CD4-positive, alpha-beta T cell treated with Interleukin-10 for 1 hour (primary cell): ENCODE measurements at regions not wholly inside any gene's neighbourhood (a gene's known extent, or its start where the extent isn't known, plus 50 kb on each side); places are given as distances from the start of the nearest gene placed in this dataset.

Source experiments
- DNase-seq: peaks from one replicate; pipeline ENCODE4 v3.0.0-alpha.2; 2020

- DNase-seq = no peak
Observed at GRCh38 chr2:53442783-53443182, 324.8 kb upstream of the CHAC2 start.

GRCh38 chr2:53442093-53442492 is 325.5 kb upstream of the CHAC2 start:
- DNase-seq = no peak

DNA sequence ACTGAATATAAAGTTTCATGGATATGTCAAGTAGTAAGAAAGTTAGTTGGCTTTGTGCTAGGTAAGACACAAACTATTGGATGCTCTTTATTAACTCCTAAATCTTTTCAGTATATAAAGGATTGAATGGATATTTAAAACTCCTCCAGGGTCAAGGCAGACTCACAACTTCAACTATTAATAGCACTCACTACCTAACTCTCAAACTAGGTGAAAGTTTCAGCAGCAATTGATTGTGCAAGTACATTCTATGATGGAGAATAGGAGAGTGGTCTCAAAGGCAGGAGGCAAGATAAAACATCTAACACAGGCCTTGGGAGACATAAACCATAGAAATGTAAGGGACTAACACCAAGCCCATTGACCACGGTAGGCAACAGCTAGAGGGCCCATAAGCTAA is 328.9 kb upstream of the CHAC2 start:
- no peak for DNase-seq

GRCh38 chr2:53438100-53438499 is 329.5 kb upstream of the CHAC2 start:
- DNase-seq = no peak

- no peak for DNase-seq
Observed at GRCh38 chr2:53437371-53437770, 330.2 kb upstream of the CHAC2 start.

- DNase-seq = no peak
Observed at GRCh38 chr2:53436882-53437281, 330.7 kb upstream of the CHAC2 start.

DNA sequence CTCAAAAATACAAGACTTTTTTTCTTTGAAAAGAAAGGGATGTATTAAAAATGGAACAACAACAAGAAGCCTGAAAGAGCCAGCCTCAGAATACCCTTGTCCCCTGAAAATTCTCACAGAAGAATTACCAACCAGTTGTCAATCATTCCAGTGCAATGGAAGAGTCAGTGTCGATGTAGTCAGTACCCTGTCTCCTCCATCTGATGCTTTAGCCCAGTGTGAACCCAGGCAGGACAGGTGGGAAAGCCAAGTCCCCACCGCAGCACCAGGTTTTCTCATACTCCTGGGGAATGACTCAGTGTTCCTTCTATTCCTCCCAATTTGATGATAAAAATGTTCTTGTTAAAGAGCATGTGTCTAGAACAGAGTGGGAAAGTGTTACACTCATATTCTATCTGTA is 332.0 kb upstream of the CHAC2 start:
- no peak for DNase-seq

DNA sequence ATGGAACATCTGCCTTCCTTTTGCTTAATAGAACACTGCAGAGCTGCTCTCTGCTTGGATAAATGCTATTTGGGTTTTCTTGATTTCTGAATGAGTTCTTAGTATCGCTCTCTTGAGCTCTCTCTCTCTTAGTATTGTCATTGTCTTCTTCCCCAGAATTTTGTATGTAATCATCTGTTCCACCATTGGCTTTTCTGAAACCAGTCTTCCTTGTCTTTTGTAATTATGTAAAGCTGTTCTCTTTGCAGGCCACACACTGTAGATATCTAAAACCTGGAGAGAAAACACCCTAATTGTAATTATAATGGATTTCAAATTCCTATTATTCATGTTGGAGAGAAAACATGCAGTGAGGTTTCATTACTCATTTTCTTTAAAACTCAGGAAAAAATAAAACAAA is 333.1 kb upstream of the CHAC2 start:
- DNase-seq = no peak

- DNase-seq = no peak
Observed at GRCh38 chr2:53432936-53433335, 334.7 kb upstream of the CHAC2 start.

DNA sequence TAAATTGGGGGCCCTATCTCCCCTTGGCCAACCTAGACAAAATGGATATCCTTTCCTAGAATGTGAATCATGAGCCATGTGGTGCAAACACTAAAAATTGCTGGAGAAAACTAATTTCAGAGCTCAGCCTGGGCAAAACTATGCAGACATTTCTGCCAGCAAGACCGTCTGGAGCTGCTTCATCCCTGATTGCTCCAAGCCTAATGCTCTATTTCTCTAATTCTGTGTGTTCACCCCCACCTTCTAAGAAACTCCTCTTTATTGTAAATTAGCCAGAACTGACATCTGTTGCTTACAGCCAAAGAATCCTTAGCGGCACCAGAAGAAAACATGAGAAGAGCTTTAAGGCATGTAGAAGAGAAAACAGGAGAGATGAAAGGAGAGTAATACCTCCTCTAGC is 337.7 kb upstream of the CHAC2 start:
- DNase-seq = no peak

DNA sequence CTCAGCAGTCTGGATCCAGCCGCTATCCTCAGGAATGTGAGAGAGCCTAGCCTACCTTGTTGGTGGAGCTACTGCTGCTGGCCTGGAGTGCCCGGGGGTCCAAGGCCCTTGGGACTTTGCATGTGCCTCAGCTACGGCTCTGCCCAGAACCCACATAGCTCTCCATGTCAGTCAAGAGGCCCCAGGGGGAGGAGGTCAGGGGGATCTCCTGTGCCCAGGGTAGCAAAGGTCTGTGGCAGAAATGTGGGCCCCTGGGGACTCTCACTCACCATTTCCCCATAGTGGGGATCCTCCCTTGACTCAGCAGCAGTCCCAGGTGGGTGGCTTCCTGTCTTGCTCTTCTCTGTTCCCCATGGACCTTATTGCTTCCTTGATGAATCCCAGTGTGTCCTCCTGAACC is 342.7 kb upstream of the CHAC2 start:
- DNase-seq = no peak

DNA sequence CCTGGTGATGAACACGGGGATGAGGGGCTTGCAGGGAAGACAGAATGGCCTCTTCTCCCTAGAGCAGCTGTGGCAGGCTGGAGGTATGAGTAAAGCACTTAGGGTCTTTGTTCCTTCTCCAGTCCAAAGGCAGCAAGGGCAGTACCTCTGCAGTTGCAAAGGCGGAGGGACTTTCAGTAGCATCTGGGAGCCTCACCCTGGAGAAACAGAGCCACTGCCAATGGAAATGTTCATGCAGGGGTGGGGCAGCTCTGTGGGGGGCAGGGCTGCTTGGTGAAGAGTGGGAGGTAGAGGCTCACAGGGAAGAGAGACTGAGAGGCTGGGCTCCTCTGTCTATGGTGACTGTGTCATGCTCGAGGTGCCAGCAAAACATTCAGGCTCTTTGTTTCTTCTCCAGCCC is 344.1 kb upstream of the CHAC2 start:
- no peak for DNase-seq

DNA sequence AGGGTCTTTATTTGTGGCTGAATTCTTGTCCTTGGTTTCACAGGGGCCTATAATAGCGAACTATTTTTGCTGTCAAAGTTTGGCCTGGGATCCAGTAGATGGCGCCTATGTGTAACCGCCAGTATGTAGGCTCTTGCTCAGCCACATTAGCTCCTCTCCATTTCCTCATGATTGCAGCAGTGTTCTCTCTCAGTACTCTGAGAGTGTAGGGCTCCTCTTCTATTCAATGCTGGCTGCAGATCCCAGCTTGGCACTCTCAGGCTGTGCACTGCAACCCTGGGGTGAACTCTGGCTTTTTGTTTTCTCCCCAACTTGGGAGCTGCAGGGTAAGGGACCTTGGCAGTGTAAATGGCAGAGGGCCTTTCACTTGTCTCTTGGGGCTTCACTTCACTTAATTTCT is 344.6 kb upstream of the CHAC2 start:
- DNase-seq = no peak

- DNase-seq = no peak
Observed at GRCh38 chr2:53417385-53417784, 350.2 kb upstream of the CHAC2 start.

DNA sequence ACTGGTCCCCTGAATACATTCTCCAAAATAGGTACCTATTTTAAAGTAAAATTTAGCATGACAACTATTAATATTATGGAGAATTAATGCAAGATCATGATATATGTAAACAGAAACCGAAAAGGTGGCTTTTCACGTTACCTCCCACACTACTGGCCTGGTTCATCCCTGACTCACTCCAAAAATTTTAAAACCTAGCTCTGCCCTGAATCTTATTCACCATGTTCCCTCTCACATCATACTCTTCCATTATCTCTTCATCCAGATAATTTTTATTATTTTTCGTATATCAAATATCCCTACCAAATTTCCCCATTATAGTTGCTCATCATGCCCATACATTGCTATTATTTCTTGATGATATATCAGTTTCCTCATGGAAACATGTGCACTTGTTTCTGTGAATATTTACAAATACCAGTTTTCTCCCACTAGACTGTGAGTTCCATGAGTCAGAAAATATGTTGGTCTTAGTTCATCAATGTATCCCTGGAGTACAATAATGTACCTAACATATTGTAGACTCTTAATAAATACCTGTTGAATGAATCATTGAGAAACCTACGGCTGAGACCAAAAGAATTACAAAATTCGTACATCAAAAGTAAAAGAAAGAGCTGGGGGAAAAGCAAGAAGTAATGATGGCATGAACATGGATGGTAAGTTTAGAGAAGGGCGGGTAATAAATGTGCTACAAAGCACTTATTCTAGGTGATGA is 360.1 kb upstream of the CHAC2 start:
- no peak for DNase-seq

DNA sequence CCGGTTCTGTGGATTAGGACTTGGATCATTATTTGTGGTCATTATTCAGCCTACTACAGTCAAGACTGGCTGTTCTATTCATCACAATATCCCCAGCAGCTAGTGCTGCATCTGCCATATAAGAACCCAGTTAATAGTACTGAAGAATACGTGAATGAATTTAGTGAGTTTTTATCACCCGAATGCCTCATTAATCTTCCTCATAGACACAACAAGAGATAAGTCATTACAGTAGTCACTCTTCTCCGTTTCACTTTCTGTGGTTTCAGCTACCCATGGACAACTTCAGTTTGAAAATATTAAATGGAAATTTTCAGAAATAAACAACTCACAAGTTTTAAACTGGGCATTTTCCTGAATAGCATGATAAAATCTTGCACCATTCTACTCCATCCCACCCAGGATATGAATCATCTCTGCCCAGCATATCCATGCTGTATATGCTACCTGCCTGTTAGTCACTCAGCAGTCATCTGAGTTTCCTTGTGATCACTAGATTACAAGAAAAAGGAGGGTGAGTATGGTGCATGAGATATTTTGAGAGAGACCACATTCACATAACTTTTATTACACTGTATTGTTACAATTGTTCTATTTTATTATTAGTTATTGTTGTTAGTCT is 363.7 kb upstream of the CHAC2 start:
- DNase-seq = no peak

DNA sequence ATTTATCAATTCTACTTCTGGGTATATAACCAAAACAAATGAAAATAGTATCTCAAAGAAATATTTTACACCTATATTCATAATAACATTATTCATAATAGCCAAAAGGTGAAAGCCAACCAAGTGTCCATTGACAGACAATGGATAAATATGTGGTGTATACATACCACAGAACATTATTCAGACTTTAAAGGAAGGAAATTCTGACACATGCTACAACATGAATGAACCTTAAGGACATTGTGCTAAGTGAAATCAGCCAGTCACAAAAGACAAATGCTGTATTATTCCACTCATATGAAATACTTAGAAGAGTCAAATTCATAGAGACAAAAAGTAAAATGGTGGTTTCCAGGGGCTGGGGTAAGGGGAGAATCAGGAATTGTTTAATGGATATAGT is 370.5 kb upstream of the CHAC2 start:
- no peak for DNase-seq

GRCh38 chr2:53381271-53381670 is 386.3 kb upstream of the CHAC2 start:
- no peak for DNase-seq

DNA sequence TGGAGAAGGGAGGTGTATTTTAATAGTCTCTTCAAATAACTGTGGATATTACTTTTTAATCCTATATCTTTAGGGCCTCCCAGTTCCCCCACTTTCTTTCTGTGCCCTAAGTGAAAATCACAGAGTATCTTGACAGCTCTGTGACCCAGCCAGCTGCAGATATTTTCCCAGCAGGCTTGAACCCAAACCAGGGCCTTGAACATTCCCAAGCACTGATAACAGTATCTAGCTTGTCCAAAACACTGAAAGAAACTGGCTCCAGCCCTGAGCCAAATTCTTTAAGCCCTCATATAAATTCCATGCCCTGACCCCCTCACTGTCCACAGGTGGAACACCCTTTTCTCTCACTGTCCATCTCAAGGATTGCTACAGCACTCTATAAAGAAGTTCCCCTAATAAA is 388.1 kb upstream of the CHAC2 start:
- DNase-seq = no peak

- DNase-seq = no peak
Observed at GRCh38 chr2:53378791-53379190, 388.8 kb upstream of the CHAC2 start.

DNA sequence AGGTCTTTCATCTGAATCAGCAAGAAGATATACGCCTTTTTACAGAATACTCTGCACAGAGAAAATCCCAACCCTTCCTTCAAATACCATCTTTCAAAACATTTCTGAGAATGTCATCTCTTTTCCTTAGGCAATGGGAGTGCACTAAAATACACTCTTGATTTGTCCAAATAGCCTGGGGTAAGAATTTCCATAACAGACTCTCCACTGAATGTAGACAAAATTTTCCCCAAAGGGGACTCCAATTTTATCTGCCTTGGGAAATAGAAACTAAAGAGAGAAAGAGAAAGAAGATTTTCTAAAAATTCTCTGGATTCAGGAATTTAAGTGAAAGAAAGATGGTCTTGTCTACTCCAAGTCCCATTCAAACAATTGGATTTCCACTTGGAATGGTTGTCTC is 394.5 kb upstream of the CHAC2 start:
- DNase-seq = no peak

GRCh38 chr2:53366543-53366942 is 401.1 kb upstream of the CHAC2 start:
- no peak for DNase-seq

DNA sequence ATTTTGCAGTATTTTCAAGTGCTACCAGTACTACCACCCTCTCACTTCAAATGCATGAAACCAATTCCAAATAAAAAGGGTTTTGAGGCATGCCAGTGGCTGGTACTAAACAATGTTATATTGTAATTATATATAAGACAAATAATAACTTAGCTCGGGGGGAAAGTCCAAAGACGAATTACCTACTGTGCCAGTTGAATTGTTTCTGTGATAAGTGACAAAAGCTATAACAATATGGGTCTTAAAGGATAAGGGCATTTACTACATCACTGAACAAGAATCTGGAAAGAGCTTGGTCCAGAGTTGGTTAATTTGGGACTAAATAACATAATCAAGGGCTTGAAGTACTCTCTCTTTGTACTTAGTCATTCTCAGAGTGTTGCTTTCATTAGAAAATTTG is 404.7 kb upstream of the CHAC2 start:
- no peak for DNase-seq

- no peak for DNase-seq
Observed at GRCh38 chr2:53356291-53356905, 411.2 kb upstream of the CHAC2 start.
